CD8-positive, alpha-beta memory T cell (primary cell): ENCODE measurements at regions not wholly inside any gene's neighbourhood (a gene's known extent, or its start where the extent isn't known, plus 50 kb on each side); places are given as distances from the start of the nearest gene placed in this dataset.

Experiments
- CTCF ChIA-PET: fragments of 350-600 bp; sonication (Branson Sonifier 250); formaldehyde crosslinking; loops from one replicate; lab custom pipeline; 2021; ENCODE audit warnings: antibody characterized with exemption; lab: Charles Lee
- POLR2A ChIA-PET: fragments of 350-600 bp; sonication (Branson Sonifier 250); formaldehyde crosslinking; loops from one replicate; lab custom pipeline; 2021; ENCODE audit warnings: antibody characterized with exemption; lab: Charles Lee
- DNase-seq, 5 donors: peaks; one replicate each; pipeline versions ENCODE4 v3.0.0 to v3.0.0-alpha.2; 2020 to 2022; ENCODE audit warnings: mixed read lengths in 1 of 5
- H3K27ac ChIP-seq: one replicate; pipeline ENCODE4 v1.7.0; 2013; ENCODE audit warnings: low read depth, mild to moderate bottlenecking, low read length, moderate library complexity
- H3K27me3 ChIP-seq: 2 replicates; pipeline ENCODE4 v1.7.0; 2013; ENCODE audit warnings: low read length, mild to moderate bottlenecking; ENCODE audit not compliant: insufficient read depth, poor library complexity, severe bottlenecking
- H3K36me3 ChIP-seq: 2 replicates; pipeline ENCODE4 v1.7.0; 2013; ENCODE audit warnings: mild to moderate bottlenecking, low read length, moderate library complexity; ENCODE audit not compliant: insufficient read depth
- H3K4me1 ChIP-seq: 2 replicates; pipeline ENCODE4 v1.7.0; 2013; ENCODE audit warnings: mild to moderate bottlenecking, low read length, moderate library complexity; ENCODE audit not compliant: insufficient read depth
- H3K4me3 ChIP-seq: 2 replicates; pipeline ENCODE4 v1.7.0; 2013; ENCODE audit warnings: mild to moderate bottlenecking, low read length
- H3K9me3 ChIP-seq: 2 replicates; pipeline ENCODE4 v1.7.0; 2013; ENCODE audit warnings: mild to moderate bottlenecking, low read length
- H3K27ac Mint-ChIP-seq, 8 donors: one replicate each; pipeline ENCODE4 v1.8.0; 2020 to 2021; ENCODE audit warnings: mixed read lengths in 8 of 8, mild to moderate bottlenecking in 6 of 8, inconsistent platforms in 3 of 8, moderate library complexity in 3 of 8
- H3K27me3 Mint-ChIP-seq, 2 donors: one replicate each; pipeline ENCODE4 v1.8.0; 2020 to 2021; ENCODE audit warnings: mixed read lengths in 2 of 2, mild to moderate bottlenecking in 1 of 2, moderate library complexity in 1 of 2
- H3K36me3 Mint-ChIP-seq, 3 donors: one replicate each; pipeline ENCODE4 v1.8.0; 2020 to 2021; ENCODE audit warnings: mixed read lengths in 3 of 3, inconsistent platforms in 1 of 3, mild to moderate bottlenecking in 1 of 3
- H3K4me1 Mint-ChIP-seq, 3 donors: one replicate each; pipeline ENCODE4 v1.8.0; 2020 to 2021; ENCODE audit warnings: mixed read lengths in 3 of 3, inconsistent platforms in 1 of 3, mild to moderate bottlenecking in 1 of 3
- H3K4me3 Mint-ChIP-seq, 7 donors: one replicate each; pipeline ENCODE4 v1.8.0; 2020 to 2021; ENCODE audit warnings: mixed read lengths in 7 of 7, mild to moderate bottlenecking in 6 of 7, moderate library complexity in 4 of 7, inconsistent platforms in 2 of 7
- H3K9me3 Mint-ChIP-seq, 5 donors: one replicate each; pipeline ENCODE4 v1.8.0; 2020 to 2022; ENCODE audit warnings: mixed read lengths in 5 of 5, mild to moderate bottlenecking in 3 of 5, moderate library complexity in 2 of 5, inconsistent platforms in 1 of 5

GRCh38 chr9:108211411-108211955 is 644.3 kb downstream of the ACTL7B start:
- ChIA-PET CTCF (no interaction called here), POLR2A (no interaction called here)
- Mint-ChIP-seq H3K27ac (no peak overlapping the region), H3K4me1 (no peaks in the 10 kb centered on the region), H3K9me3 (peaks cover 1 to 13% (median 8%) of the 10 kb centered on the region in 5 donors), H3K27me3 (no peaks in the 10 kb centered on the region), H3K4me3 (no peak overlapping the region), H3K36me3 (no peaks in the 10 kb centered on the region)
- no peak for DNase-seq
- Histone ChIP-seq H3K36me3 (no peaks in the 10 kb centered on the region), H3K4me1 (no peaks in the 10 kb centered on the region), H3K9me3 (no peaks in the 10 kb centered on the region), H3K27me3 (no peaks in the 10 kb centered on the region), H3K4me3 (no peak overlapping the region), H3K27ac (no peak overlapping the region)

DNA sequence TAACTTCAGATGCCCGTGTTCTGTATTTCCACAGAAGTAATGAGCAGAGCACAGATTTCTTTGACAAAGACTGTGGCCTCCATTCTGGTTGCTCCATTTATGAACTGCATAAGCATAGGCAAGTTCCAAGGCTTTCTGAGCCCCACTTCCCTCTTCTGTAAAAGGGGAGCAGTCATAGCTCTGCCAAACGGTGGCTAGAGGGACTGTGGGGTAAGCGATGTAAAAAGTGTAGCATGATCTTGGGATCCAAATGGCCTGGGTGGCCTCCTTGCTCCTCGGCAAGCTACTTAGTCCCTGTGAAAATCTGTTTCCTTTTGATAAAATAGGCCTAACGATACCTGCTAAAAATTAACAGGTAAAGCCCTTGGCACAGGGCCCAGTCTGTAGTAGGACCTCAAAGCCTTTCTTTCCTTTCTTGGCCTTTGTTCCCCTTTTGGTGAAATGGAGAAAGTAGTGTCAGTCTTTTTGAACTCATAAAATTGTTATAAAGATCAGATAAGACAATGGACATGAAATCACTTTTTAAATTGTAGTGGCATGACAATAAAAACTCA is 646.6 kb downstream of the ACTL7B start:
- Mint-ChIP-seq H3K4me3 (no peak overlapping the region), H3K9me3 (peaks cover 0 to 14% (median 9%) of the 10 kb centered on the region in 5 donors), H3K27ac (no peak overlapping the region), H3K36me3 (no peaks in the 10 kb centered on the region), H3K27me3 (no peaks in the 10 kb centered on the region), H3K4me1 (no peaks in the 10 kb centered on the region)
- ChIA-PET POLR2A (no interaction called here), CTCF (no interaction called here)
- H3K27ac ChIP-seq: no peak overlapping the region
- H3K9me3 ChIP-seq: no peaks in the 10 kb centered on the region
- H3K4me1 ChIP-seq: no peaks in the 10 kb centered on the region
- no peaks in the 10 kb centered on the region for H3K36me3 ChIP-seq
- DNase-seq: no peak
- no peak overlapping the region for H3K4me3 ChIP-seq
- H3K27me3 ChIP-seq: no peaks in the 10 kb centered on the region

GRCh38 chr9:108207561-108208165 is 648.1 kb downstream of the ACTL7B start:
- H3K36me3 Mint-ChIP-seq: no peaks in the 10 kb centered on the region
- Histone ChIP-seq H3K4me3 (no peak overlapping the region), H3K36me3 (no peaks in the 10 kb centered on the region), H3K4me1 (no peaks in the 10 kb centered on the region), H3K9me3 (no peaks in the 10 kb centered on the region), H3K27ac (no peak overlapping the region), H3K27me3 (no peaks in the 10 kb centered on the region)
- no peak overlapping the region for H3K4me3 Mint-ChIP-seq
- POLR2A ChIA-PET: no interaction called here
- H3K9me3 Mint-ChIP-seq: peaks cover 3 to 25% (median 11%) of the 10 kb centered on the region in 5 donors
- no peaks in the 10 kb centered on the region for H3K4me1 Mint-ChIP-seq
- CTCF ChIA-PET: no interaction called here
- H3K27me3 Mint-ChIP-seq: no peaks in the 10 kb centered on the region
- DNase-seq: no peak
- no peak overlapping the region for H3K27ac Mint-ChIP-seq

- Mint-ChIP-seq H3K27me3 (no peaks in the 10 kb centered on the region), H3K9me3 (peaks cover 3 to 35% (median 13%) of the 10 kb centered on the region in 5 donors), H3K36me3 (no peaks in the 10 kb centered on the region), H3K27ac (no peak overlapping the region), H3K4me1 (no peaks in the 10 kb centered on the region), H3K4me3 (no peak overlapping the region)
- DNase-seq: no peak
- ChIA-PET POLR2A (no interaction called here), CTCF (no interaction called here)
- no peaks in the 10 kb centered on the region for H3K9me3 ChIP-seq
- no peaks in the 10 kb centered on the region for H3K36me3 ChIP-seq
- H3K27me3 ChIP-seq: no peaks in the 10 kb centered on the region
- H3K4me1 ChIP-seq: no peaks in the 10 kb centered on the region
- no peak overlapping the region for H3K27ac ChIP-seq
- no peak overlapping the region for H3K4me3 ChIP-seq
Observed at GRCh38 chr9:108205276-108205675, 650.5 kb downstream of the ACTL7B start.

DNA sequence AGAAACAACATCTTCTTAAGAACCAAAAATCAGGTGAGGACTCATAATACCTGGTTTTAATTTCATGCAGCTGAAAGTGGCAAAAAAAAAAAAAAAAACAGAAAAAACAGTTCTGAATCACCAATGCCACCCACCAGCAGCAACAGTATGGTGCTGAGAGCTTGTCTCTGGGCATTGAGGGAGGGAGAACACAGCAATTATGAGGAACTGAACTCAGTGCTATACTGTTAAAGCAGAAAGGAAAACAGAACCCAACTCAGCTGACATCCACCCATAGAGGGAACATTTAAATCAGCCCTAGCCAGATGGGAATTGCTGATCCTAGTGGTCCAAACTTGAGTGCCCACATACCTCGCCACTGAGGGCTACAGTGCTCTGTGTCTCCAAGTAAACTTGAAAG is 657.9 kb downstream of the ACTL7B start:
- Mint-ChIP-seq H3K27ac (no peak overlapping the region), H3K27me3 (peaks cover 0 to 2% of the 10 kb centered on the region in 2 donors), H3K4me3 (no peak overlapping the region), H3K36me3 (no peaks in the 10 kb centered on the region), H3K9me3 (peaks cover 10 to 16% (median 15%) of the 10 kb centered on the region in 5 donors), H3K4me1 (no peaks in the 10 kb centered on the region)
- CTCF ChIA-PET: no interaction called here
- no peaks in the 10 kb centered on the region for H3K4me1 ChIP-seq
- DNase-seq: no peak
- H3K36me3 ChIP-seq: no peaks in the 10 kb centered on the region
- POLR2A ChIA-PET: no interaction called here
- H3K27me3 ChIP-seq: no peaks in the 10 kb centered on the region
- H3K27ac ChIP-seq: no peak overlapping the region
- H3K4me3 ChIP-seq: no peak overlapping the region
- no peaks in the 10 kb centered on the region for H3K9me3 ChIP-seq

DNA sequence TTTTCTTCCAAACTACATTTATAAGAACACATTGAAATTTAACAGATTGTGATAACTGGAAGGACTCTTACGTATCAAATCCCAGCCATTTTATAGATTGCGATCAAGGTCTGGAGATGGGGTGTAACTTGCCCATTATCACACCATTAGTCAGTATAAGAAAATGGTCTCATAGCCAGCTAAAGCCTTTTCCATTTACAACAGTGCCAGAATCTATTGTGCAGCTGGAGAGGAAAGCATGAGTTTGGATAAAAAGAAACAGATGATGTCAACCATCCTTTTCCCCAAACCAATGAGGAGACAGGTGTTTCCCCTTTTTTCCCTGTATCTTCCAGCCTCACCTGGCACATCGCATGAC is 658.8 kb downstream of the ACTL7B start:
- H3K27ac Mint-ChIP-seq: no peak overlapping the region
- ChIA-PET CTCF (no interaction called here), POLR2A (no interaction called here)
- H3K4me3 ChIP-seq: no peak overlapping the region
- H3K27me3 ChIP-seq: no peaks in the 10 kb centered on the region
- H3K27ac ChIP-seq: no peak overlapping the region
- H3K9me3 Mint-ChIP-seq: peaks cover 12 to 16% (median 14%) of the 10 kb centered on the region in 5 donors
- no peaks in the 10 kb centered on the region for H3K36me3 Mint-ChIP-seq
- H3K4me1 Mint-ChIP-seq: no peaks in the 10 kb centered on the region
- H3K27me3 Mint-ChIP-seq: peaks cover 0 to 2% of the 10 kb centered on the region in 2 donors
- no peak overlapping the region for H3K4me3 Mint-ChIP-seq
- no peak for DNase-seq
- no peaks in the 10 kb centered on the region for H3K9me3 ChIP-seq
- H3K4me1 ChIP-seq: no peaks in the 10 kb centered on the region
- H3K36me3 ChIP-seq: no peaks in the 10 kb centered on the region

DNA sequence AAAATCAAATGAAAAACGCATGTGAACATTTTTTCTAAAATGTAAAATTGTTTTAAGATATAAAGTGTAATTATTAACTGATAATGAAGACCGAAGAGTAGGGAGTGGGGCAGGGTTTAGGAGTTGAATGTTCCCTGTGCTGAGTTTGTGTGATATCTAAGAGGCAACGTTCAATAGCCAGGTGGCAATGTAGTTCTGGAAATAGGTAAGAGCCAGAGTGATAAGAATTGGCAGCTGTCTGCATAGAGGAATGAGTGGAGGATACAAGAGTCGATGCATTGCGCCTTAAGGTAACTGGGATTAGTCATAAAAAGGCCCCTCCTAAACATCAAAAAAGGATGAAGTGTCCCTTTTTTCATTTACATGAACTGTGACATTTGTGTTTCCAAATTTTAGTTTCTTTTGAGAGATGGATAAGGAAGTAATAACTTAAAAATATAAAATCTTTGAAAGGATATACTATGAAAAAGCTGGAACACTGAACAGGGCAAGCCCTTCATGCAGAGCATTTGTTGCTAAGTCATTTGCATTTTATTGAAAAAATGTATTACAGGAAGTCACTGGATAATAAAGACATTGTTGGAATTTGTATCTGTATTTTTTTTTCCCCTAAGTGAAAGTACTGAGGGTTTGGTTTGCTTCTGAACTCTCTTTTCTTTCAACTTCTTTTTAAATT is 659.3 kb downstream of the ACTL7B start:
- POLR2A ChIA-PET: no interaction called here
- Histone ChIP-seq H3K27ac (no peak overlapping the region), H3K9me3 (no peaks in the 10 kb centered on the region), H3K27me3 (no peaks in the 10 kb centered on the region), H3K36me3 (no peaks in the 10 kb centered on the region), H3K4me1 (no peaks in the 10 kb centered on the region), H3K4me3 (no peak overlapping the region)
- Mint-ChIP-seq H3K9me3 (peaks cover 12 to 15% (median 14%) of the 10 kb centered on the region in 5 donors), H3K27me3 (peaks cover 0 to 2% of the 10 kb centered on the region in 2 donors), H3K4me1 (no peaks in the 10 kb centered on the region), H3K27ac (no peak overlapping the region), H3K36me3 (no peaks in the 10 kb centered on the region), H3K4me3 (no peak overlapping the region)
- DNase-seq: no peak
- CTCF ChIA-PET: no interaction called here

DNA sequence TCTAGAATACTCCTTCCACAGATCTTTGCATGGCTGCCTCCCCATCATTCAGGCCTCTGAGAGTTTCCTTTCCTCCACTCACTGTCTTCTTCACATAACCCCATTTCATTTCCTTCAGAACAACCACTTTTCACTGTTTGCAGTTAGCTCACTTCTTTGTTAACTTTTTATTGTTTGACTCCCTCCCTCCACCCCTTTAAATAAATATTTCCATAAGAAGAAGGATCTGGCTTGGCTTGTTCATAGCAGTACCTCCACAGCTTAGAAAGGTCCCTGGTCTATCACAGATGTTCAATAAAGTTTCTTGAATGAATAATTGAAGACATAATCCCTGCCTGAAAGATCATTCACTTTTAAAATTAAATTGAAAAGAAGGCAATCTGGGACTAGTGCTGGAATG is 661.6 kb downstream of the ACTL7B start:
- POLR2A ChIA-PET: no interaction called here

More for the DNA sequence above, 661.6 kb downstream of the ACTL7B start:
- Histone ChIP-seq H3K36me3 (no peaks in the 10 kb centered on the region), H3K9me3 (no peaks in the 10 kb centered on the region), H3K4me3 (no peak overlapping the region), H3K4me1 (no peaks in the 10 kb centered on the region), H3K27ac (no peak overlapping the region), H3K27me3 (no peaks in the 10 kb centered on the region)
- CTCF ChIA-PET: no interaction called here
- Mint-ChIP-seq H3K4me3 (no peak overlapping the region), H3K36me3 (no peaks in the 10 kb centered on the region), H3K9me3 (peaks cover 0 to 12% (median 6%) of the 10 kb centered on the region in 5 donors), H3K4me1 (no peaks in the 10 kb centered on the region), H3K27ac (no peak overlapping the region), H3K27me3 (peaks cover 0 to 2% of the 10 kb centered on the region in 2 donors)
- DNase-seq: no peak
